IMR-90 (cell line): ENCODE measurements at regions not wholly inside any gene's neighbourhood (a gene's known extent, or its start where the extent isn't known, plus 50 kb on each side); places are given as distances from the start of the nearest gene placed in this dataset.

Experiments used
- ATAC-seq: fragments of 200-7000 bp; cut with Tn5 transposase; 2 replicates; pipeline ENCODE4 v1.9.1; 2020; ENCODE audit warnings: low read depth, mild to moderate bottlenecking, moderate library complexity
- BruUV-seq: library from RNA; stranded (reverse); fragments of 400-500 nt; replicated peaks from 2 replicates; lab custom pipeline; 2021; lab: Mats Ljungman, UMichigan
- CTCF ChIA-PET: fragments of 300-600 bp; formaldehyde crosslinking; extraction: SDS; loops from one replicate; lab custom pipeline; 2021; ENCODE audit warnings: antibody characterized with exemption; lab: Yijun Ruan, JAX
- POLR2A ChIA-PET: fragments of 300-600 bp; sonication (Branson Sonifier 250); formaldehyde crosslinking; loops from one replicate; lab custom pipeline; 2022; ENCODE audit warnings: antibody characterized with exemption; ENCODE audit not compliant: unreplicated experiment; lab: Charles Lee
- DNase-seq: peaks from one replicate; pipeline ENCODE4 v3.0.0; 2013
- H2AFZ ChIP-seq: replicated peaks from 2 replicates; pipeline ENCODE3; 2013; ENCODE audit warnings: low read length, mild to moderate bottlenecking; ENCODE audit not compliant: poor library complexity
- H2AK5ac ChIP-seq: 2 replicates; pipeline ENCODE4 v1.6.1; 2013; ENCODE audit warnings: low read depth, low read length, inconsistent platforms
- H2AK9ac ChIP-seq: replicated peaks from 2 replicates; pipeline ENCODE3; 2013; ENCODE audit warnings: mild to moderate bottlenecking, low read depth, low read length, moderate library complexity; ENCODE audit not compliant: poor library complexity
- H2BK120ac ChIP-seq: 2 replicates; pipeline ENCODE4 v1.6.1; 2013; ENCODE audit warnings: low read depth, low read length, inconsistent platforms
- H2BK15ac ChIP-seq: 3 replicates; pipeline ENCODE4 v1.6.1; 2013; ENCODE audit warnings: low read depth, low read length, inconsistent platforms
- H2BK20ac ChIP-seq: 2 replicates; pipeline ENCODE4 v1.6.1; 2013; ENCODE audit warnings: low read depth, mild to moderate bottlenecking, inconsistent platforms, low read length, moderate library complexity
- H2BK5ac ChIP-seq: 2 replicates; pipeline ENCODE4 v1.6.1; 2013; ENCODE audit warnings: mild to moderate bottlenecking, low read depth, low read length, inconsistent platforms; ENCODE audit not compliant: poor library complexity, severe bottlenecking
- H3K14ac ChIP-seq: replicated peaks from 2 replicates; pipeline ENCODE4 v1.6.1; 2013; ENCODE audit warnings: low read depth, low read length, inconsistent platforms
- H3K18ac ChIP-seq: 2 replicates; pipeline ENCODE4 v1.6.1; 2013; ENCODE audit warnings: low read depth, low read length, control low read depth
- H3K23ac ChIP-seq: 2 replicates; pipeline ENCODE4 v1.6.1; 2013; ENCODE audit warnings: low read depth, low read length, inconsistent platforms
- H3K27ac ChIP-seq: 2 replicates; pipeline ENCODE4 v1.5.1; 2013; ENCODE audit warnings: mild to moderate bottlenecking, control low read depth, low read length; ENCODE audit not compliant: insufficient read depth
- H3K27me3 ChIP-seq: 2 replicates; pipeline ENCODE4 v1.6.1; 2013; ENCODE audit warnings: low read length; ENCODE audit not compliant: control insufficient read depth, insufficient read depth
- H3K36me3 ChIP-seq: 2 replicates; pipeline ENCODE4 v1.6.1; 2013; ENCODE audit warnings: low read length, mixed read lengths; ENCODE audit not compliant: control insufficient read depth, insufficient read depth
- H3K4ac ChIP-seq: 2 replicates; pipeline ENCODE4 v1.6.1; 2013; ENCODE audit warnings: low read depth, low read length, inconsistent platforms
- H3K4me1 ChIP-seq: 2 replicates; pipeline ENCODE4 v1.6.1; 2013; ENCODE audit warnings: low read length, mixed read lengths; ENCODE audit not compliant: control insufficient read depth, insufficient read depth
- H3K4me2 ChIP-seq: 2 replicates; pipeline ENCODE4 v1.6.1; 2013; ENCODE audit warnings: low read depth, mild to moderate bottlenecking, control low read depth, low read length, moderate library complexity
- H3K4me3 ChIP-seq: 2 replicates; pipeline ENCODE4 v1.5.1; 2013; ENCODE audit warnings: low read depth, mild to moderate bottlenecking, control low read depth, low read length, moderate library complexity; ENCODE audit not compliant: insufficient read depth
- H3K56ac ChIP-seq: 2 replicates; pipeline ENCODE4 v1.6.1; 2013; ENCODE audit warnings: low read length, inconsistent platforms; ENCODE audit not compliant: insufficient read depth; ENCODE audit errors: extremely low read depth
- H3K79me1 ChIP-seq, 2 experiments: 2 replicates each; pipeline ENCODE4 v1.6.1; 2013; ENCODE audit warnings: low read length in 2 of 2, inconsistent platforms in 1 of 2, low read depth in 1 of 2
- H3K9ac ChIP-seq: 2 replicates; pipeline ENCODE4 v1.6.1; 2013; ENCODE audit warnings: low read depth, low read length, control low read depth
- H3K9me1 ChIP-seq: 2 replicates; pipeline ENCODE4 v1.6.1; 2013; ENCODE audit warnings: low read length, inconsistent platforms; ENCODE audit not compliant: insufficient read depth
- H3K9me3 ChIP-seq: 2 replicates; pipeline ENCODE4 v1.6.1; 2013; ENCODE audit warnings: low read length; ENCODE audit not compliant: control insufficient read depth, insufficient read depth
- H4K20me1 ChIP-seq: 2 replicates; pipeline ENCODE4 v1.6.1; 2013; ENCODE audit warnings: low read length, inconsistent platforms; ENCODE audit not compliant: insufficient read depth
- H4K5ac ChIP-seq: 2 replicates; pipeline ENCODE4 v1.6.1; 2013; ENCODE audit warnings: mild to moderate bottlenecking, low read depth, low read length, control low read depth
- H4K8ac ChIP-seq, 2 experiments: 2 replicates each; pipeline ENCODE4 v1.6.1; 2013; ENCODE audit warnings: low read depth in 2 of 2, low read length in 2 of 2, control low read depth in 1 of 2, inconsistent platforms in 1 of 2
- H4K91ac ChIP-seq: 2 replicates; pipeline ENCODE4 v1.6.1; 2013; ENCODE audit warnings: low read depth, low read length, inconsistent platforms; ENCODE audit not compliant: insufficient read depth
- FOS ChIP-seq: fragments of 150-350 bp; IDR thresholded peaks from 2 replicates; pipeline ENCODE4 v1.6.1; 2016; ENCODE audit warnings: low read depth, low read length
- POLR2A ChIP-seq: IDR thresholded peaks from 2 replicates; pipeline ENCODE4 v1.6.1; 2012; ENCODE audit warnings: mild to moderate bottlenecking, low read depth, low read length
- SMC3 ChIP-seq: fragments of 150-350 bp; IDR thresholded peaks from 2 replicates; pipeline ENCODE4 v1.6.1; 2016; ENCODE audit warnings: low read depth, mild to moderate bottlenecking, antibody characterized with exemption, low read length, moderate library complexity
- WGBS, 2 experiments: methylation state at CpG; one replicate each; pipeline versions ENCODE4 v1.1.5 to v1.1.7; 2013; ENCODE audit warnings: missing lambda C conversion rate in 2 of 2; ENCODE audit not compliant: insufficient read length in 1 of 2; ENCODE audit errors: extremely low coverage in 2 of 2; 5-methylcytosine and 5-hydroxymethylcytosine counted together
- dilution Hi-C: fragments of 300-500 bp; cut with HindIII; formaldehyde crosslinking; loops from one replicate; pipeline ENCODE4 v1.14.3; 2018; ENCODE audit warnings: low sequenced_read_pairs; ENCODE audit not compliant: unreplicated experiment
- in situ Hi-C: fragments of 300-500 bp; cut with MboI; formaldehyde crosslinking; loops from 3 replicates; pipeline ENCODE4 v1.14.3; 2019; ENCODE audit warnings: low sequenced_read_pairs, inconsistent platforms, mixed read lengths
- intact Hi-C: fragments of 100-400 bp; cut with micrococcal nuclease; formaldehyde crosslinking; loops from 2 replicates; pipeline ENCODE4 v1.10.0; 2022
- TF ChIP-seq, protein P1 (sequence below): fragments of 150-350 bp; IDR thresholded peaks from 2 replicates; pipeline ENCODE4 v1.6.1; 2016; ENCODE audit warnings: low read depth, mild to moderate bottlenecking, low read length, moderate library complexity, borderline replicate concordance

DNA sequence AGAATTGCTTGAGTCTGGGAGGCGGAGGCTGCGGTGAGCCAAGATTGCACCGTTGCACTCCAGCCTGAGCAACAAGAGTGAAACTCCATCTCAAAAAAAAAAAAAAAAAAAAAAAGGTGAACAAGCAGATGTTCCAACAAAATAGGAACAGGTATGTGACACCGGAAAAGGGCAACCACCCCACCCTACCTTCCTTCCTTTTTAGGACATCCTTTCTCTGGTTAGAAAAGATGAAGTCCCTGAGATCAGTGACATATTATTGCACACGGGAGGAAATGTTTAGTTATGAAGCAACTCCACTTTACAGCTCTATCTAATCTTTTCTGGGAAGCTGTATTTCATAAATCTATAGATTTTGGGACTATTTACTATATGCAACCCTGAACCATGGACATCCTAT is 114.2 kb upstream of the MON1B start:
- H3K9ac ChIP-seq: no peak overlapping the region
- H3K4me3 ChIP-seq: no peak overlapping the region
- H3K18ac ChIP-seq: no peak overlapping the region
- H2BK20ac ChIP-seq: no peak overlapping the region
- no peak overlapping the region for H2AFZ ChIP-seq
- DNase-seq: no peak
- intact Hi-C loops (no loop called here), dilution Hi-C loops (no loop called here), in situ Hi-C loops (no loop called here)
- TF ChIP-seq SMC3: no peak
- TF ChIP-seq FOS: no peak
- TF ChIP-seq, protein P1, sequence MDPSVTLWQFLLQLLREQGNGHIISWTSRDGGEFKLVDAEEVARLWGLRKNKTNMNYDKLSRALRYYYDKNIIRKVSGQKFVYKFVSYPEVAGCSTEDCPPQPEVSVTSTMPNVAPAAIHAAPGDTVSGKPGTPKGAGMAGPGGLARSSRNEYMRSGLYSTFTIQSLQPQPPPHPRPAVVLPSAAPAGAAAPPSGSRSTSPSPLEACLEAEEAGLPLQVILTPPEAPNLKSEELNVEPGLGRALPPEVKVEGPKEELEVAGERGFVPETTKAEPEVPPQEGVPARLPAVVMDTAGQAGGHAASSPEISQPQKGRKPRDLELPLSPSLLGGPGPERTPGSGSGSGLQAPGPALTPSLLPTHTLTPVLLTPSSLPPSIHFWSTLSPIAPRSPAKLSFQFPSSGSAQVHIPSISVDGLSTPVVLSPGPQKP: no peak
- TF ChIP-seq POLR2A: no peak
- H3K4ac ChIP-seq: no peak overlapping the region
- H3K79me1 ChIP-seq: no peaks in the 10 kb centered on the region
- H3K9me3 ChIP-seq: peaks cover 4% of the 10 kb centered on the region; the same call in 1 of the 2 replicates
- ChIA-PET CTCF (no interaction called here), POLR2A (no interaction called here)
- no peak overlapping the region for H4K91ac ChIP-seq
- no peaks in the 10 kb centered on the region for H4K20me1 ChIP-seq
- no peak overlapping the region for H2AK5ac ChIP-seq
- H3K14ac ChIP-seq: no peak overlapping the region
- H2BK5ac ChIP-seq: no peak overlapping the region
- no CpG with 5 or more reads among the region's 5 CpGs for WGBS, 2 experiments
- H3K36me3 ChIP-seq: no peaks in the 10 kb centered on the region
- no peak overlapping the region for H3K27ac ChIP-seq
- H3K23ac ChIP-seq: no peak overlapping the region
- no peak overlapping the region for H3K56ac ChIP-seq
- no peak overlapping the region for H4K8ac ChIP-seq
- H3K4me1 ChIP-seq: no peaks in the 10 kb centered on the region
- no peak for ATAC-seq
- no peaks in the 10 kb centered on the region for H3K27me3 ChIP-seq
- H3K4me2 ChIP-seq: no peak overlapping the region
- H2BK15ac ChIP-seq: no peak overlapping the region
- no peak overlapping the region for H2AK9ac ChIP-seq
- BruUV-seq: no TSS peak
- H3K9me1 ChIP-seq: no peaks in the 10 kb centered on the region
- no peak overlapping the region for H4K5ac ChIP-seq
- H2BK120ac ChIP-seq: no peak overlapping the region
